ENCODE measurements at regions not wholly inside any gene's neighbourhood (a gene's known extent, or its start where the extent isn't known, plus 50 kb on each side); places are given as distances from the start of the nearest gene placed in this dataset.

GRCh38 chr12:127147724-127148123 lies 1119.2 kb upstream of the TMEM132C start:
- TF ChIP-seq GATA2 (IDR thresholded peaks at IDR 0.05; ENCODE audit: low read depth, low read length) (no peak), GATA3 (IDR thresholded peaks at IDR 0.05; ENCODE audit: low read depth, low read length) (no peak)

- TF ChIP-seq GATA2 (IDR thresholded peaks at IDR 0.05; ENCODE audit: low read depth, low read length) (no peak), GATA3 (IDR thresholded peaks at IDR 0.05; ENCODE audit: low read depth, low read length) (no peak)
These were observed 1118.7 kb upstream of the TMEM132C start for GRCh38 chr12:127148318-127148717.

- TF ChIP-seq GATA3 (IDR thresholded peaks at IDR 0.05; ENCODE audit: low read depth, low read length) (no peak), GATA2 (IDR thresholded peaks at IDR 0.05; ENCODE audit: low read depth, low read length) (no peak)
These were observed 1117.6 kb upstream of the TMEM132C start for GRCh38 chr12:127149226-127149964.

- TF ChIP-seq GATA3 (IDR thresholded peaks at IDR 0.05; ENCODE audit: low read depth, low read length) (no peak), GATA2 (IDR thresholded peaks at IDR 0.05; ENCODE audit: low read depth, low read length) (no peak)
These were observed 1116.9 kb upstream of the TMEM132C start for GRCh38 chr12:127150028-127150427.

GRCh38 chr12:127150479-127150878 lies 1116.5 kb upstream of the TMEM132C start:
- TF ChIP-seq GATA2 (IDR thresholded peaks at IDR 0.05; ENCODE audit: low read depth, low read length) (no peak), GATA3 (IDR thresholded peaks at IDR 0.05; ENCODE audit: low read depth, low read length) (no peak)

GRCh38 chr12:127150956-127151355 lies 1116.0 kb upstream of the TMEM132C start:
- no peak for TF ChIP-seq GATA2 (IDR thresholded peaks at IDR 0.05; ENCODE audit: low read depth, low read length)

- TF ChIP-seq GATA3 (IDR thresholded peaks at IDR 0.05; ENCODE audit: low read depth, low read length) (no peak), GATA2 (IDR thresholded peaks at IDR 0.05; ENCODE audit: low read depth, low read length) (no peak)
These were observed 1113.0 kb upstream of the TMEM132C start for GRCh38 chr12:127153996-127154395.

- TF ChIP-seq GATA2 (IDR thresholded peaks at IDR 0.05; ENCODE audit: low read depth, low read length) (no peak), GATA3 (IDR thresholded peaks at IDR 0.05; ENCODE audit: low read depth, low read length) (no peak)
These were observed 1108.4 kb upstream of the TMEM132C start for GRCh38 chr12:127158385-127159061.

- TF ChIP-seq GATA2 (IDR thresholded peaks at IDR 0.05; ENCODE audit: low read depth, low read length) (no peak), GATA3 (IDR thresholded peaks at IDR 0.05; ENCODE audit: low read depth, low read length) (no peak)
These were observed 1105.5 kb upstream of the TMEM132C start for GRCh38 chr12:127161466-127161865.

- TF ChIP-seq GATA3 (IDR thresholded peaks at IDR 0.05; ENCODE audit: low read depth, low read length) (no peak), GATA2 (IDR thresholded peaks at IDR 0.05; ENCODE audit: low read depth, low read length) (no peak)
These were observed 1104.7 kb upstream of the TMEM132C start for GRCh38 chr12:127162307-127162706.

- no peak for TF ChIP-seq GATA3 (IDR thresholded peaks at IDR 0.05; ENCODE audit: low read depth, low read length)
- no peak for TF ChIP-seq GATA2 (IDR thresholded peaks at IDR 0.05; ENCODE audit: low read depth, low read length)
These were observed 1104.1 kb upstream of the TMEM132C start for GRCh38 chr12:127162902-127163301.

- TF ChIP-seq GATA2 (IDR thresholded peaks at IDR 0.05; ENCODE audit: low read depth, low read length) = no peak
- TF ChIP-seq GATA3 (IDR thresholded peaks at IDR 0.05; ENCODE audit: low read depth, low read length) = no peak
These were observed 1101.2 kb upstream of the TMEM132C start for GRCh38 chr12:127165567-127166392.

GRCh38 chr12:127169321-127170181 lies 1097.4 kb upstream of the TMEM132C start:
- no peak for TF ChIP-seq GATA2 (IDR thresholded peaks at IDR 0.05; ENCODE audit: low read depth, low read length)
- TF ChIP-seq GATA3 (IDR thresholded peaks at IDR 0.05; ENCODE audit: low read depth, low read length) = no peak

Measured in SH-SY5Y (cell line).